ENCODE measurements at regions not wholly inside any gene's neighbourhood (a gene's known extent, or its start where the extent isn't known, plus 50 kb on each side); places are given as distances from the start of the nearest gene placed in this dataset.

DNA sequence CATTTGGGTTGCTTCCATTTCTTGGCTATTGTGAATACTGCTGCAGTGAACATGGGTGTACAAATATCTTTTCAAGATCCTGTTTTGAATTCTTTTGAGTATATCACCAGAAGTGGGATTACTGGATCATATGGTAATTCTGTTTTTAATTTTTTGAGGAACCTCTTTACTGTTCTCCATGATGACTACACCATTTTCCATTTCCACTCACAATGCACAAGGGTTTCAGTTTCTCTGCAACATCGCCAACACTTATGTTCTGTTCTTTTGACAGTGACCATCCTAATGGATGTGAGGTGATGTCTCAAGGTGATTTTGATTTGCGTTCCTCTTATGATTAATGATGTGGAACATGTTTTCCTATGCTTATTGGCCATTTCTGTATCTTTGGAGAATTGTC is 214.4 kb upstream of the ZFP64 start:
- TF ChIP-seq EZH2phosphoT487 (IDR thresholded peaks at IDR 0.05; ENCODE audit: borderline replicate concordance, low read depth, low read length): no peak
- TF ChIP-seq, protein P1, sequence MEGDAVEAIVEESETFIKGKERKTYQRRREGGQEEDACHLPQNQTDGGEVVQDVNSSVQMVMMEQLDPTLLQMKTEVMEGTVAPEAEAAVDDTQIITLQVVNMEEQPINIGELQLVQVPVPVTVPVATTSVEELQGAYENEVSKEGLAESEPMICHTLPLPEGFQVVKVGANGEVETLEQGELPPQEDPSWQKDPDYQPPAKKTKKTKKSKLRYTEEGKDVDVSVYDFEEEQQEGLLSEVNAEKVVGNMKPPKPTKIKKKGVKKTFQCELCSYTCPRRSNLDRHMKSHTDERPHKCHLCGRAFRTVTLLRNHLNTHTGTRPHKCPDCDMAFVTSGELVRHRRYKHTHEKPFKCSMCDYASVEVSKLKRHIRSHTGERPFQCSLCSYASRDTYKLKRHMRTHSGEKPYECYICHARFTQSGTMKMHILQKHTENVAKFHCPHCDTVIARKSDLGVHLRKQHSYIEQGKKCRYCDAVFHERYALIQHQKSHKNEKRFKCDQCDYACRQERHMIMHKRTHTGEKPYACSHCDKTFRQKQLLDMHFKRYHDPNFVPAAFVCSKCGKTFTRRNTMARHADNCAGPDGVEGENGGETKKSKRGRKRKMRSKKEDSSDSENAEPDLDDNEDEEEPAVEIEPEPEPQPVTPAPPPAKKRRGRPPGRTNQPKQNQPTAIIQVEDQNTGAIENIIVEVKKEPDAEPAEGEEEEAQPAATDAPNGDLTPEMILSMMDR (conservative IDR thresholded peaks at IDR 0.05; ENCODE audit: low read length): no peak
